Gastroesophageal sphincter (tissue), 4 donors: ENCODE measurements at regions not wholly inside any gene's neighbourhood (a gene's known extent, or its start where the extent isn't known, plus 50 kb on each side); places are given as distances from the start of the nearest gene placed in this dataset.

Experiments used
- ATAC-seq: fragments of 150-250 bp; one replicate; pipeline ENCODE4 v1.9.1; 2016; ENCODE audit warnings: mild to moderate bottlenecking, moderate library complexity
- H3K27ac ChIP-seq, 4 donors: fragments of 200-600 bp; sonication (generic) in 3 of 4; 1 replicate in 3 of 4; 2 replicates in 1 of 4; pipeline ENCODE4 v1.5.1; 2016 to 2019
- H3K27me3 ChIP-seq: fragments of 200-600 bp; sonication (generic); one replicate; pipeline ENCODE4 v1.5.1; 2019
- H3K36me3 ChIP-seq, 2 donors: fragments of 200-600 bp; sonication (generic); one replicate each; pipeline ENCODE4 v1.5.1; 2019; ENCODE audit warnings: control low read depth in 1 of 2
- H3K4me1 ChIP-seq, 3 donors: fragments of 200-600 bp; sonication (generic); 1 replicate in 2 of 3; 2 replicates in 1 of 3; pipeline ENCODE4 v1.5.1; 2016 to 2019; ENCODE audit warnings: control low read depth in 2 of 3
- H3K4me3 ChIP-seq, 2 donors: fragments of 200-600 bp; sonication (generic); one replicate each; pipeline ENCODE4 v1.5.1; 2019; ENCODE audit warnings: mild to moderate bottlenecking in 1 of 2, moderate library complexity in 1 of 2
- H3K9me3 ChIP-seq, 3 donors: fragments of 200-600 bp; sonication (generic); one replicate each; pipeline ENCODE4 v1.5.1; 2017 to 2019; ENCODE audit warnings: control low read depth in 2 of 3
- EP300 ChIP-seq: sonication (generic); formaldehyde crosslinking; IDR thresholded peaks from one replicate; pipeline ENCODE4 v1.6.1; 2017; ENCODE audit warnings: antibody characterized with exemption, mild to moderate bottlenecking
- POLR2A ChIP-seq, 2 donors: fragments of 450-650 bp; IDR thresholded peaks; one replicate each; pipeline ENCODE4 v1.6.1; 2017; ENCODE audit warnings: antibody characterized with exemption in 2 of 2, mild to moderate bottlenecking in 2 of 2, moderate library complexity in 1 of 2
- POLR2AphosphoS5 ChIP-seq: sonication (generic); formaldehyde crosslinking; IDR thresholded peaks from one replicate; pipeline ENCODE4 v1.6.1; 2017; ENCODE audit warnings: antibody characterized with exemption
- WGBS, 2 donors: methylation state at CpG; one replicate each; pipeline ENCODE4 v1.1.5; 2018; ENCODE audit warnings: low coverage in 1 of 2; 5-methylcytosine and 5-hydroxymethylcytosine counted together
- TF ChIP-seq, protein P1 (sequence below), 4 experiments: fragments of 200-600 bp in 2 of 4; fragments of 450-650 bp in 2 of 4; sonication (generic) in 1 of 4; IDR thresholded peaks; one replicate each; pipeline ENCODE4 v1.5.1; 2017 to 2019; ENCODE audit warnings: antibody characterized with exemption in 4 of 4, mild to moderate bottlenecking in 2 of 4, moderate library complexity in 2 of 4

DNA sequence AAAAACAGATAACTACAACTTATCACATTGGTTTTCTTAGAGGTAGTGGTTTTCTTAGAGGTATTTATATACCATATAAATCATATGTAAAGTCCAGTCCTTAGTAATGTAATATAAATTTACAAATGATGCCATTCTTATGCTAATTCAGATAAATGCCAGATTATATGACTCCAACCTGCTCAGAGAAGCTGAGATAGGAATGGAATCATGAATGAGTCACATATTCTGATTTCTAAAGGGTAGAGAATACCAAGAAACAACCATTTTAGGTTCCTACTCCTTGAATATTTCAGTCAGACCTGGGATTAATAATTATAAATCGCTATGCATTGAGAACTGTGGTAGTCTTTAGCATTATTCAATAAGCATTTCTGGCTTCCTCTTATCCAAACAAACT, 760.1 kb upstream of the NEGR1 start:
- H3K4me1 ChIP-seq = no peaks in the 10 kb centered on the region
- 85 to 100% methylated on average over 1 of the region's 1 CpG for WGBS, 2 donors
- no peak overlapping the region for H3K4me3 ChIP-seq
- H3K36me3 ChIP-seq = no peaks in the 10 kb centered on the region
- H3K27me3 ChIP-seq = no peaks in the 10 kb centered on the region
- ATAC-seq = no peak
- H3K9me3 ChIP-seq = no peaks in the 10 kb centered on the region
- TF ChIP-seq POLR2A (IDR thresholded peaks at IDR 0.05) = no peak
- no peak overlapping the region for H3K27ac ChIP-seq

DNA sequence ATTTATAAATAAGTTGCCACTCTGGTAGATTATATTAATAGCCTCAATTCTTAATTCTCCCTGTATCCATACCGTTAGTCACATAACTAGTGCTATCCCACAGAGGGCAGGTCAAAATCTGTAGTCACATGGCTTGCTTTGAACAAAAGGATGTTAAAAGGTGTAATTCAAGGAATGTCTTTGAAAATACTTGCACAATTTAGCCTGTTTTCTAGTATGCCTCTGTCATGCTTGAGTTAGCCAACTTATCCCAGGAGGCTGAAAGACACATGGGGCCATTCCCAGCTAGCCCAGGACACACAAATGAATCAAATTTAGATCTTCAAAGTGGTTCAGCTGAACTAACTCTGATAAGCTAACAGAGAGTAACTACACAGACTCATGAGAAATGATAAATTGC, 758.5 kb upstream of the NEGR1 start:
- 79 to 86% methylated on average over 1 of the region's 1 CpG for WGBS, 2 donors
- TF ChIP-seq EP300 = no peak
- no peak for TF ChIP-seq POLR2AphosphoS5
- TF ChIP-seq, protein P1, sequence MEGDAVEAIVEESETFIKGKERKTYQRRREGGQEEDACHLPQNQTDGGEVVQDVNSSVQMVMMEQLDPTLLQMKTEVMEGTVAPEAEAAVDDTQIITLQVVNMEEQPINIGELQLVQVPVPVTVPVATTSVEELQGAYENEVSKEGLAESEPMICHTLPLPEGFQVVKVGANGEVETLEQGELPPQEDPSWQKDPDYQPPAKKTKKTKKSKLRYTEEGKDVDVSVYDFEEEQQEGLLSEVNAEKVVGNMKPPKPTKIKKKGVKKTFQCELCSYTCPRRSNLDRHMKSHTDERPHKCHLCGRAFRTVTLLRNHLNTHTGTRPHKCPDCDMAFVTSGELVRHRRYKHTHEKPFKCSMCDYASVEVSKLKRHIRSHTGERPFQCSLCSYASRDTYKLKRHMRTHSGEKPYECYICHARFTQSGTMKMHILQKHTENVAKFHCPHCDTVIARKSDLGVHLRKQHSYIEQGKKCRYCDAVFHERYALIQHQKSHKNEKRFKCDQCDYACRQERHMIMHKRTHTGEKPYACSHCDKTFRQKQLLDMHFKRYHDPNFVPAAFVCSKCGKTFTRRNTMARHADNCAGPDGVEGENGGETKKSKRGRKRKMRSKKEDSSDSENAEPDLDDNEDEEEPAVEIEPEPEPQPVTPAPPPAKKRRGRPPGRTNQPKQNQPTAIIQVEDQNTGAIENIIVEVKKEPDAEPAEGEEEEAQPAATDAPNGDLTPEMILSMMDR (IDR thresholded peaks at IDR 0.05) = no peak
- TF ChIP-seq POLR2A (IDR thresholded peaks at IDR 0.05) = no peak
- ATAC-seq = no peak
- H3K27me3 ChIP-seq = no peaks in the 10 kb centered on the region
- no peak overlapping the region for H3K4me3 ChIP-seq
- no peaks in the 10 kb centered on the region for H3K9me3 ChIP-seq
- no peaks in the 10 kb centered on the region for H3K4me1 ChIP-seq
- H3K27ac ChIP-seq = no peak overlapping the region
- no peaks in the 10 kb centered on the region for H3K36me3 ChIP-seq

DNA sequence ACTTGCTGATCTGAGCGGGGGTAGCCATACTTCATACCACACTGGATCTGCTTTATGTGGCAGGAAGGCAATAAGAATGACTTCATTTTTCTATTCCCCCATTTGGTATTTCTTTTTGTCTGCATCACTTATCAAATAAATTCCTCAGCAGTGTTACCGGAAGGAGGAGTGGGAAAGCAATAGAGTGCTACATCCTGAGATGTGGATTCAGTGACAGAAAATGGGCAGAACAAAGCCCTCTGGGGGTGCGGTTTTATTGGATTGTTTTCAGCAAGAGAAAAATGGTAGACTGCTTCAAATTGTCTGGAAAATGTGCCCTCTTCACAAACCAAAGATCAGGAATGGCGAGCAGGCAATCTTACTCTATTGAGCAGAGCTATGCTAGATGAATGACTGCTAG, 751.9 kb upstream of the NEGR1 start:
- TF ChIP-seq POLR2A (IDR thresholded peaks at IDR 0.05) = no peak
- TF ChIP-seq POLR2AphosphoS5 = no peak
- TF ChIP-seq, protein P1 (IDR thresholded peaks at IDR 0.05) = no peak
- no peak for TF ChIP-seq EP300
- 73 to 94% methylated on average over 2 to 4 of the region's 4 CpGs for WGBS, 2 donors
- Histone ChIP-seq H3K9me3 (no peaks in the 10 kb centered on the region), H3K27me3 (no peaks in the 10 kb centered on the region), H3K4me1 (no peaks in the 10 kb centered on the region), H3K4me3 (no peak overlapping the region), H3K27ac (no peak overlapping the region), H3K36me3 (no peaks in the 10 kb centered on the region)
- ATAC-seq = no peak

DNA sequence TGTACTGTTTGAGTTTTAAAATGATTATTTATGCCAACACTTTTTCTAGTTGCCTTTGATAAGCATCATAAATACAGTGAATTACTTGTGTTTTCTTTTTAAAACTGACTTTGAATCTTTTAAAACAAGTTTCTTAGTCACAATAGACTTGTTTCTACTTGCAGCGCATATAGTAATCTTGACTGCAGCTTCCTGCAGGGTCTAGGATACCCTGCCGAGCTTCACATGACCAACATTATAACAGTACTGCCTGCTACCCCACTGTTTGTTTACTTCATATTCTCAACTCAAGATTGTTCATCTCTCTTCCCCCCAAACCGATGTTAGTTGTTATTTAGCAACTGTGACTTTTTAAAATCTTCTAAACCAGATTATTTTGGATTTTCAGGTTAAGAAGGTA, 751.3 kb upstream of the NEGR1 start:
- H3K9me3 ChIP-seq = no peaks in the 10 kb centered on the region
- no peak for ATAC-seq
- H3K27ac ChIP-seq = no peak overlapping the region
- 26 to 42% methylated on average over 3 of the region's 3 CpGs for WGBS, 2 donors
- no peak overlapping the region for H3K4me3 ChIP-seq
- H3K4me1 ChIP-seq = no peaks in the 10 kb centered on the region
- H3K27me3 ChIP-seq = no peaks in the 10 kb centered on the region
- TF ChIP-seq, protein P1 (IDR thresholded peaks at IDR 0.05) = no peak
- TF ChIP-seq POLR2AphosphoS5 (no peak), POLR2A (IDR thresholded peaks at IDR 0.05) (no peak), EP300 (no peak)
- H3K36me3 ChIP-seq = no peaks in the 10 kb centered on the region

DNA sequence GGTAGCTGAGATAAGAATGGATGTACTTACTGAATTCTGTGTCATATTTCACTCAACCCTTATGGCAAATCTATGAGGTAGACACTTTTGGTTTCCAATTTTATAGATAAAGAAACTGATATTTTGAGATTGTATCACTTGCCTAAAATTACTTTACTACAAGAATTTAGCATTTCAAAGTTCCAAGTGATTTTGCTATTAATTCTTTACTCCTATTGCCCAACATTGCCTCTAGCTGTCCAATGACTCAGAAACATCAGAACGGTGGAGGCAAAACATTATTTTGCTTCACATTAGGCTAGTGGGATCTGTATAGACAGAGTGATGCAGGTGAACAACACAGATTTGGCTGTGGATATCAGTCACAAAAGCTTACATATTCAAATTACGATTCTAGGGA, 747.2 kb upstream of the NEGR1 start:
- H3K27ac ChIP-seq = no peak overlapping the region
- TF ChIP-seq EP300 (no peak), POLR2A (IDR thresholded peaks at IDR 0.05) (no peak), POLR2AphosphoS5 (no peak)
- TF ChIP-seq, protein P1 (IDR thresholded peaks at IDR 0.05) = no peak
- no peaks in the 10 kb centered on the region for H3K27me3 ChIP-seq
- WGBS, 2 donors = 72 to 100% methylated on average over 1 to 2 of the region's 2 CpGs
- H3K9me3 ChIP-seq = no peaks in the 10 kb centered on the region
- H3K36me3 ChIP-seq = no peaks in the 10 kb centered on the region
- no peak overlapping the region for H3K4me3 ChIP-seq
- H3K4me1 ChIP-seq = no peaks in the 10 kb centered on the region
- no peak for ATAC-seq

DNA sequence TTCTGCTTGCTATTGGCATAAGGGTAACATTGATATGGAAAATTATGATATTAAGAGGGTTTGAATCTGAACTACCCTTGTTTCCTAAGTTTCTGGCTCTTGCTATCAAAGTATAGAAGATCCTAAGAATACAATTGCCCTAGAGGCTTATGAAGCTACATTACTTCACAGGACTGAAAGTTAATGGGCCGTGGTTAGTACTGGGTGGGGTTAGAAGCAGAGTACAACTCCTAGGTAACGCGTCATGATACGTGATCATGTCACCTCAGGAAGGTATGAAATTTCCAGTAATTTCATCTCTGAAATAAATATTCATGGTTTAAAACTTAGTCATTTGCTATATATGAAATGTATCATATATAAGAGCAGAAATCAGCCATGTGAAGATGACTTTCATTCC, 743.8 kb upstream of the NEGR1 start:
- Histone ChIP-seq H3K27me3 (no peaks in the 10 kb centered on the region), H3K27ac (no peak overlapping the region), H3K4me1 (no peaks in the 10 kb centered on the region), H3K4me3 (no peak overlapping the region), H3K9me3 (no peaks in the 10 kb centered on the region), H3K36me3 (no peaks in the 10 kb centered on the region)
- TF ChIP-seq EP300 = no peak
- 71 to 73% methylated on average over 4 of the region's 4 CpGs for WGBS, 2 donors
- no peak for ATAC-seq
